WI38 (cell line): ENCODE measurements at regions not wholly inside any gene's neighbourhood (a gene's known extent, or its start where the extent isn't known, plus 50 kb on each side); places are given as distances from the start of the nearest gene placed in this dataset.

Experiments
- H3K4me3 ChIP-seq: 2 replicates; pipeline ENCODE4 v1.5.1; 2011; ENCODE audit warnings: low read depth, mild to moderate bottlenecking, control low read depth, low read length
- TF ChIP-seq, protein P1 (sequence below): IDR thresholded peaks from 2 replicates; pipeline ENCODE4 v1.5.1; 2012; ENCODE audit warnings: low read depth, mild to moderate bottlenecking, control low read depth, low read length

DNA sequence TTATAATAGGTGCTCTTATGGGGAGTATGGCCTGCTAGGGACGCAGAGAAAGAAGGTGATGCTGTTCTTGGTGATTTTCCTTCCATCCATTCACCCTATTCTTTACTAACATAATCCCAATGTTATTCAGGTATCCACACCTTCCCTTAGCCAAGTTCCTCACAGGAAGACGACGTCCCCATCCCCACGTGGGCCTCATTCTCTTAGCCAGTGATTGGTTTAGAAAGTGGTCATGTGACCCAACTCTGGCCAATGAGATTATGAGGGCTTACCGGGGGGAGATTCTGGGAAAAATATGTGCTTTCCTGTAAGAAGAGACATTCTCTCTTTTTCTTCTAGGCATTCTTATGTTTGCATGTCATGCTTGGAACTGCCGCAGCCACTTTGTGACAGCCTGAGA, 474.7 kb downstream of the HAPSTR1 start:
- H3K4me3 ChIP-seq, result no peak overlapping the region
- TF ChIP-seq, protein P1, sequence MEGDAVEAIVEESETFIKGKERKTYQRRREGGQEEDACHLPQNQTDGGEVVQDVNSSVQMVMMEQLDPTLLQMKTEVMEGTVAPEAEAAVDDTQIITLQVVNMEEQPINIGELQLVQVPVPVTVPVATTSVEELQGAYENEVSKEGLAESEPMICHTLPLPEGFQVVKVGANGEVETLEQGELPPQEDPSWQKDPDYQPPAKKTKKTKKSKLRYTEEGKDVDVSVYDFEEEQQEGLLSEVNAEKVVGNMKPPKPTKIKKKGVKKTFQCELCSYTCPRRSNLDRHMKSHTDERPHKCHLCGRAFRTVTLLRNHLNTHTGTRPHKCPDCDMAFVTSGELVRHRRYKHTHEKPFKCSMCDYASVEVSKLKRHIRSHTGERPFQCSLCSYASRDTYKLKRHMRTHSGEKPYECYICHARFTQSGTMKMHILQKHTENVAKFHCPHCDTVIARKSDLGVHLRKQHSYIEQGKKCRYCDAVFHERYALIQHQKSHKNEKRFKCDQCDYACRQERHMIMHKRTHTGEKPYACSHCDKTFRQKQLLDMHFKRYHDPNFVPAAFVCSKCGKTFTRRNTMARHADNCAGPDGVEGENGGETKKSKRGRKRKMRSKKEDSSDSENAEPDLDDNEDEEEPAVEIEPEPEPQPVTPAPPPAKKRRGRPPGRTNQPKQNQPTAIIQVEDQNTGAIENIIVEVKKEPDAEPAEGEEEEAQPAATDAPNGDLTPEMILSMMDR, result no peak

DNA sequence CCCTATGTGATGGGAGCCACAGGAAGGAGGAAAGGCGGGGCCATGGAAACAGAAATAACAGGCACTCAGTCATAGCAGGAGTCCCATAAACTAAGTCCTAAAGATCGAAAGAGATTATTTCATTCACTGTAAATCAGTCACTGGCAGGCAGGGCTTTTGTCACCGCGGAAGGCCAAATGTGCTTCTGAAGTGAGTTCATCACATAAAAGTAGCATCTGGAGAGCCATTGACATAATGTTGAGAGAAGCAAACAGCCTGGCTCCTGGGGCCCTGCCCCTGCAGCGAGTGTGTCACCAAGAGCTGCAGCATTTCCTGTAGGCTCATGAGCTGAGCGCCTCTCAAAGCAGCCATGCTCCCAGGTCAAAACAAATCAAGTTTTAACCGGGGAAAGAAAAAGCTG, 476.2 kb downstream of the HAPSTR1 start:
- TF ChIP-seq, protein P1, result no peak
- H3K4me3 ChIP-seq, result no peak overlapping the region

DNA sequence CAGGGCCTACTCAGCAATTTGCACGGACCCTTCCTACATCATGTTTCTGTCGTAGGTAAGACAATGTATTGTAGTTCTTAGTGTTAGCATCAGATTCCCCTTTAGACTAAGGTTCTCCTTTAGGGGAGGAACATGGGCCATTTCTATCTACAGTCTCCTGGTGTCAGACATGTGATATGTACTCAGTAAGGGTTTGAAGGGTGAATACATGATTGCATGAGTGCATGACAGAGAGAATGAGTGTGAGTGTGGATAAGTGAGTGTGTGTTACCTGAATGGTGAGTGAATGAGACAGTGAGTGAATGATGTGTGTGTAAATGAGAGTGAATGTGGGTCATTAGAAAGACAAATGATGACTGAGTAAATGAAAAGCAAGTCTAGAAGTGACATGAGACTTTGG, 476.8 kb downstream of the HAPSTR1 start:
- H3K4me3 ChIP-seq, result no peak overlapping the region
- TF ChIP-seq, protein P1, result no peak

DNA sequence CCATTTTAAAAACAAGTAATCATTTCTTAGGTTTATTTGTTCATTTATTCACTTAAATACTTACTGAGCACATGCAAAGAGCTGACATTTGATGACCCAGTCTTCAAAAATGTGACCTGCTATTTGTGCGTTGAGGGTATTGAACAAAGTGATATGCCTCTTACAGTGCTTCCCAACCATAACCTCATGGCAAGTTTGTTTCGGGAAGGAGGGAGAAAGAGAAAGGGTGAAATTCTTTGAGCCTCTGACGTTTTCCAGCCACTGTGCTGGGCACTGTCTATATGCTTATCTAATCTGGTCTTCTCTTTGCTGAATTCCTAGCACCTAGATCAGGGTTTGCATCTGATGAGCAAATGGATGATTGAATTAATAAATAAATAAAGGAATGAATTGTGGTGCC, 479.1 kb downstream of the HAPSTR1 start:
- TF ChIP-seq, protein P1, result no peak

DNA sequence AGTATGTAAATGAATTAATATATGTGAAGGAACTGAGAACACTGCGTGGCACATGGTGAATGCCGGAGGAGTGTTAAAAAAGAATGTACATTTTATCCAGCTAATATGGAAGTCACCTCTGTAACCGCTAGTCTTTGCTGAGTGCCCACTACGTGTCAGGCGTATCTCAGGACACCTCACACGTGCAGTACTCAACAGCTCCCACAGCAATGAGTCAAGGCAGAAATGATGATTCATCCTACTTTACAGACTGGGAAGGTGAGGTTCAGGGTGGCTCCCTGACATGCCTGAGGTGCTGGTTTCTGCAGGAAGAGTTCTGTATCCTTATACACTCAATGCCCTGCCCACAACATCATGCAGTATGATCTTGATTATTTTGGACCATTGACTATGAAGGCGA, 487.0 kb downstream of the HAPSTR1 start:
- H3K4me3 ChIP-seq, result no peak overlapping the region
- TF ChIP-seq, protein P1, result no peak

More for the DNA sequence above, 479.1 kb downstream of the HAPSTR1 start:
- H3K4me3 ChIP-seq, result no peak overlapping the region

DNA sequence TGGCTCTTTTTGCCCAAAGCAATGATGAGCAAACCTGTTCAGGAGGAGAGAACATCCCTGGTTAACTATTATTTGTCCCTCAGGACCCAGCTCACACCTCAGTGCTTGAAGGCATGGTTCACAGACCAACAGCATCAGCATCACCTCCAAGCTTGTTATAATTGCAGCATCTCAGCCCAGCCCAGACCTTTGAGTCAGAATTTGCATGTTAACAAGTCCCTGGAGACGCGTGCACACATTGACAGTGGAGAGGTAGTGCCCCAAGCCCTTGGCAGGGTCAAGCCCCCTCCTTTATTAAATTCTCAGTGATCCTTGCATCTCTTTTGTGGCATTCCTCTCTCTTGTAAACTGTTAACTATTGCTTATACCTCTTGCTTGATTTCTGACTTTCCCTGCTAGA, 488.6 kb downstream of the HAPSTR1 start:
- TF ChIP-seq, protein P1, result no peak
- no peak overlapping the region for H3K4me3 ChIP-seq

DNA sequence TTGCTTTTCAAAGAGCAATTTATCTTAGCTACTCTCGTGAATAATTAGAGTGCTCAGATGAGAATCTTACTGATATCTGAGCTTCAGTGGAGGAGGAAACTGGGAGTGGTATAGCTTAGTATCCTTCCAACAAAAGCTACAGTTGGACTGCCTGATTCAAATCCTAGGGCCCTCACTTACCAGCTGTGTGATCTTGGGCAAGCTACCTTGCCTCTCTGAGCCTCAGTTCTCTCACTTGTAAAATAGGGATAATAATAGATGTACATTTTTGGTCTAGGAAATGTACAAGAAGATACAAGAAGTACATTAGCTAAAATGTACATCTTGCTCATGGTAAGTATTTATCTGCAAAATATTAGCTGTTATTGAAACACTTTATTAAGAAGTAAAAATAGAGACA, 502.0 kb downstream of the HAPSTR1 start:
- H3K4me3 ChIP-seq, result no peak overlapping the region
- TF ChIP-seq, protein P1, result no peak
